IMR-90 (cell line): ENCODE measurements at regions not wholly inside any gene's neighbourhood (a gene's known extent, or its start where the extent isn't known, plus 50 kb on each side); places are given as distances from the start of the nearest gene placed in this dataset.

Experiments
- ATAC-seq: fragments of 200-7000 bp; cut with Tn5 transposase; 2 replicates; pipeline ENCODE4 v1.9.1; 2020; ENCODE audit warnings: low read depth, mild to moderate bottlenecking, moderate library complexity
- BruUV-seq: library from RNA; stranded (reverse); fragments of 400-500 nt; replicated peaks from 2 replicates; lab custom pipeline; 2021; lab: Mats Ljungman, UMichigan
- CTCF ChIA-PET: fragments of 300-600 bp; formaldehyde crosslinking; extraction: SDS; loops from one replicate; lab custom pipeline; 2021; ENCODE audit warnings: antibody characterized with exemption; lab: Yijun Ruan, JAX
- POLR2A ChIA-PET: fragments of 300-600 bp; sonication (Branson Sonifier 250); formaldehyde crosslinking; loops from one replicate; lab custom pipeline; 2022; ENCODE audit warnings: antibody characterized with exemption; ENCODE audit not compliant: unreplicated experiment; lab: Charles Lee
- DNase-seq: peaks from one replicate; pipeline ENCODE4 v3.0.0; 2013
- H2AFZ ChIP-seq: replicated peaks from 2 replicates; pipeline ENCODE3; 2013; ENCODE audit warnings: low read length, mild to moderate bottlenecking; ENCODE audit not compliant: poor library complexity
- H2AK5ac ChIP-seq: 2 replicates; pipeline ENCODE4 v1.6.1; 2013; ENCODE audit warnings: low read depth, low read length, inconsistent platforms
- H2AK9ac ChIP-seq: replicated peaks from 2 replicates; pipeline ENCODE3; 2013; ENCODE audit warnings: mild to moderate bottlenecking, low read depth, low read length, moderate library complexity; ENCODE audit not compliant: poor library complexity
- H2BK120ac ChIP-seq: 2 replicates; pipeline ENCODE4 v1.6.1; 2013; ENCODE audit warnings: low read depth, low read length, inconsistent platforms
- H2BK15ac ChIP-seq: 3 replicates; pipeline ENCODE4 v1.6.1; 2013; ENCODE audit warnings: low read depth, low read length, inconsistent platforms
- H2BK20ac ChIP-seq: 2 replicates; pipeline ENCODE4 v1.6.1; 2013; ENCODE audit warnings: low read depth, mild to moderate bottlenecking, inconsistent platforms, low read length, moderate library complexity
- H2BK5ac ChIP-seq: 2 replicates; pipeline ENCODE4 v1.6.1; 2013; ENCODE audit warnings: mild to moderate bottlenecking, low read depth, low read length, inconsistent platforms; ENCODE audit not compliant: poor library complexity, severe bottlenecking
- H3K14ac ChIP-seq: replicated peaks from 2 replicates; pipeline ENCODE4 v1.6.1; 2013; ENCODE audit warnings: low read depth, low read length, inconsistent platforms
- H3K18ac ChIP-seq: 2 replicates; pipeline ENCODE4 v1.6.1; 2013; ENCODE audit warnings: low read depth, low read length, control low read depth
- H3K23ac ChIP-seq: 2 replicates; pipeline ENCODE4 v1.6.1; 2013; ENCODE audit warnings: low read depth, low read length, inconsistent platforms
- H3K27ac ChIP-seq: 2 replicates; pipeline ENCODE4 v1.5.1; 2013; ENCODE audit warnings: mild to moderate bottlenecking, control low read depth, low read length; ENCODE audit not compliant: insufficient read depth
- H3K27me3 ChIP-seq: 2 replicates; pipeline ENCODE4 v1.6.1; 2013; ENCODE audit warnings: low read length; ENCODE audit not compliant: control insufficient read depth, insufficient read depth
- H3K36me3 ChIP-seq: 2 replicates; pipeline ENCODE4 v1.6.1; 2013; ENCODE audit warnings: low read length, mixed read lengths; ENCODE audit not compliant: control insufficient read depth, insufficient read depth
- H3K4ac ChIP-seq: 2 replicates; pipeline ENCODE4 v1.6.1; 2013; ENCODE audit warnings: low read depth, low read length, inconsistent platforms
- H3K4me1 ChIP-seq: 2 replicates; pipeline ENCODE4 v1.6.1; 2013; ENCODE audit warnings: low read length, mixed read lengths; ENCODE audit not compliant: control insufficient read depth, insufficient read depth
- H3K4me2 ChIP-seq: 2 replicates; pipeline ENCODE4 v1.6.1; 2013; ENCODE audit warnings: low read depth, mild to moderate bottlenecking, control low read depth, low read length, moderate library complexity
- H3K4me3 ChIP-seq: 2 replicates; pipeline ENCODE4 v1.5.1; 2013; ENCODE audit warnings: low read depth, mild to moderate bottlenecking, control low read depth, low read length, moderate library complexity; ENCODE audit not compliant: insufficient read depth
- H3K56ac ChIP-seq: 2 replicates; pipeline ENCODE4 v1.6.1; 2013; ENCODE audit warnings: low read length, inconsistent platforms; ENCODE audit not compliant: insufficient read depth; ENCODE audit errors: extremely low read depth
- H3K79me1 ChIP-seq, 2 experiments: 2 replicates each; pipeline ENCODE4 v1.6.1; 2013; ENCODE audit warnings: low read length in 2 of 2, inconsistent platforms in 1 of 2, low read depth in 1 of 2
- H3K9ac ChIP-seq: 2 replicates; pipeline ENCODE4 v1.6.1; 2013; ENCODE audit warnings: low read depth, low read length, control low read depth
- H3K9me1 ChIP-seq: 2 replicates; pipeline ENCODE4 v1.6.1; 2013; ENCODE audit warnings: low read length, inconsistent platforms; ENCODE audit not compliant: insufficient read depth
- H3K9me3 ChIP-seq: 2 replicates; pipeline ENCODE4 v1.6.1; 2013; ENCODE audit warnings: low read length; ENCODE audit not compliant: control insufficient read depth, insufficient read depth
- H4K20me1 ChIP-seq: 2 replicates; pipeline ENCODE4 v1.6.1; 2013; ENCODE audit warnings: low read length, inconsistent platforms; ENCODE audit not compliant: insufficient read depth
- H4K5ac ChIP-seq: 2 replicates; pipeline ENCODE4 v1.6.1; 2013; ENCODE audit warnings: mild to moderate bottlenecking, low read depth, low read length, control low read depth
- H4K8ac ChIP-seq, 2 experiments: 2 replicates each; pipeline ENCODE4 v1.6.1; 2013; ENCODE audit warnings: low read depth in 2 of 2, low read length in 2 of 2, control low read depth in 1 of 2, inconsistent platforms in 1 of 2
- H4K91ac ChIP-seq: 2 replicates; pipeline ENCODE4 v1.6.1; 2013; ENCODE audit warnings: low read depth, low read length, inconsistent platforms; ENCODE audit not compliant: insufficient read depth
- MAFK ChIP-seq: IDR thresholded peaks from 2 replicates; pipeline ENCODE4 v1.6.1; 2012; ENCODE audit warnings: low read depth, low read length, improper control_type of control experiment
- NFE2L2 ChIP-seq: fragments of 150-350 bp; IDR thresholded peaks from 2 replicates; pipeline ENCODE4 v1.6.1; 2016; ENCODE audit warnings: low read depth, mild to moderate bottlenecking, low read length
- RAD21 ChIP-seq: IDR thresholded peaks from 2 replicates; pipeline ENCODE4 v1.6.1; 2012; ENCODE audit warnings: low read length, improper control_type of control experiment
- RCOR1 ChIP-seq: IDR thresholded peaks from 2 replicates; pipeline ENCODE4 v1.6.1; 2012; ENCODE audit warnings: mild to moderate bottlenecking, low read length, improper control_type of control experiment; ENCODE audit not compliant: insufficient replicate concordance
- RFX5 ChIP-seq: IDR thresholded peaks from 2 replicates; pipeline ENCODE4 v1.8.0; 2012; ENCODE audit warnings: low read depth, mild to moderate bottlenecking, low read length, moderate library complexity
- SMC3 ChIP-seq: fragments of 150-350 bp; IDR thresholded peaks from 2 replicates; pipeline ENCODE4 v1.6.1; 2016; ENCODE audit warnings: low read depth, mild to moderate bottlenecking, antibody characterized with exemption, low read length, moderate library complexity
- WGBS, 2 experiments: methylation state at CpG; one replicate each; pipeline versions ENCODE4 v1.1.5 to v1.1.7; 2013; ENCODE audit warnings: missing lambda C conversion rate in 2 of 2; ENCODE audit not compliant: insufficient read length in 1 of 2; ENCODE audit errors: extremely low coverage in 2 of 2; 5-methylcytosine and 5-hydroxymethylcytosine counted together
- dilution Hi-C: fragments of 300-500 bp; cut with HindIII; formaldehyde crosslinking; loops from one replicate; pipeline ENCODE4 v1.14.3; 2018; ENCODE audit warnings: low sequenced_read_pairs; ENCODE audit not compliant: unreplicated experiment
- in situ Hi-C: fragments of 300-500 bp; cut with MboI; formaldehyde crosslinking; loops from 3 replicates; pipeline ENCODE4 v1.14.3; 2019; ENCODE audit warnings: low sequenced_read_pairs, inconsistent platforms, mixed read lengths
- intact Hi-C: fragments of 100-400 bp; cut with micrococcal nuclease; formaldehyde crosslinking; loops from 2 replicates; pipeline ENCODE4 v1.10.0; 2022

- H3K14ac ChIP-seq, result no peak overlapping the region
- no peak for DNase-seq
- no peak for ATAC-seq
- H3K9me1 ChIP-seq, result no peaks in the 10 kb centered on the region
- CTCF ChIA-PET, result no interaction called here
- no peak overlapping the region for H2BK15ac ChIP-seq
- H3K79me1 ChIP-seq, result no peaks in the 10 kb centered on the region
- H3K4me1 ChIP-seq, result no peaks in the 10 kb centered on the region
- no peak overlapping the region for H3K27ac ChIP-seq
- POLR2A ChIA-PET, result no interaction called here
- intact Hi-C loops, result no loop called here
- no peak overlapping the region for H2BK120ac ChIP-seq
- in situ Hi-C loops, result no loop called here
- H3K9ac ChIP-seq, result no peak overlapping the region
- H4K91ac ChIP-seq, result no peak overlapping the region
- H2BK5ac ChIP-seq, result no peak overlapping the region
- TF ChIP-seq SMC3 (no peak), NFE2L2 (no peak), RFX5 (no peak), RAD21 (no peak), MAFK (no peak), RCOR1 (no peak)
- H2BK20ac ChIP-seq, result no peak overlapping the region
- no CpG with 5 or more reads among the region's 4 CpGs for WGBS, 2 experiments
- no peak overlapping the region for H4K8ac ChIP-seq
- H2AFZ ChIP-seq, result no peak overlapping the region
- no peak overlapping the region for H3K23ac ChIP-seq
- no peak overlapping the region for H3K4me2 ChIP-seq
- no peak overlapping the region for H4K5ac ChIP-seq
- H3K18ac ChIP-seq, result no peak overlapping the region
- no peak overlapping the region for H3K4me3 ChIP-seq
- no peaks in the 10 kb centered on the region for H4K20me1 ChIP-seq
- no TSS peak for BruUV-seq
- H3K56ac ChIP-seq, result no peak overlapping the region
- dilution Hi-C loops, result no loop called here
- H3K27me3 ChIP-seq, result no peaks in the 10 kb centered on the region
- H3K4ac ChIP-seq, result no peak overlapping the region
- H2AK9ac ChIP-seq, result no peak overlapping the region
- no peaks in the 10 kb centered on the region for H3K36me3 ChIP-seq
- H2AK5ac ChIP-seq, result no peak overlapping the region
- H3K9me3 ChIP-seq, result no peaks in the 10 kb centered on the region
These were observed 1002.0 kb downstream of the REEP3 start for GRCh38 chr10:64523065-64523759.
